Cardiac septum (tissue), 1 donor: ENCODE measurements at regions not wholly inside any gene's neighbourhood (a gene's known extent, or its start where the extent isn't known, plus 50 kb on each side); places are given as distances from the start of the nearest gene placed in this dataset.

Source experiments
- DNase-seq: peaks from one replicate; pipeline ENCODE4 v3.0.0-alpha.2; 2020; ENCODE audit warnings: low spot score
- intact Hi-C: fragments of 100-400 bp; cut with DNase I; formaldehyde crosslinking; loops from one replicate; pipeline ENCODE4 v1.14.0; 2022
- donor health status: DM: no; HTN: no; CAD: no.

GRCh38 chr22:47390026-47390970, 627.8 kb downstream of the TBC1D22A start:
- DNase-seq = no peak
- intact Hi-C loops = no loop called here

- DNase-seq = no peak
- intact Hi-C loops = no loop called here
These were observed 626.8 kb downstream of the TBC1D22A start for GRCh38 chr22:47389201-47389600.

GRCh38 chr22:47388778-47389177, 626.3 kb downstream of the TBC1D22A start:
- no peak for DNase-seq
- intact Hi-C loops = no loop called here

- DNase-seq = no peak
- intact Hi-C loops = no loop called here
These were observed 625.9 kb downstream of the TBC1D22A start for GRCh38 chr22:47388331-47388730.

GRCh38 chr22:47386812-47387510, 624.5 kb downstream of the TBC1D22A start:
- DNase-seq = no peak
- intact Hi-C loops = no loop called here

GRCh38 chr22:47384977-47385376, 622.5 kb downstream of the TBC1D22A start:
- no peak for DNase-seq
- intact Hi-C loops = no loop called here

GRCh38 chr22:47382164-47382890, 619.9 kb downstream of the TBC1D22A start:
- intact Hi-C loops = no loop called here
- DNase-seq = peak; percentile 47

- DNase-seq = peak; percentile 22
- intact Hi-C loops = no loop called here
These were observed 618.8 kb downstream of the TBC1D22A start for GRCh38 chr22:47381240-47381639.

- intact Hi-C loops = no loop called here
- DNase-seq = peak; percentile 51
These were observed 618.2 kb downstream of the TBC1D22A start for GRCh38 chr22:47380692-47381091.

GRCh38 chr22:47379037-47379436, 616.6 kb downstream of the TBC1D22A start:
- DNase-seq = peak; percentile 2
- intact Hi-C loops = no loop called here

- intact Hi-C loops = no loop called here
- peak; percentile 47 for DNase-seq
These were observed 615.6 kb downstream of the TBC1D22A start for GRCh38 chr22:47377926-47378560.

GRCh38 chr22:47376901-47377505, 614.6 kb downstream of the TBC1D22A start:
- DNase-seq = peak; percentile 24
- intact Hi-C loops = no loop called here

- DNase-seq = peak; percentile 49
- intact Hi-C loops = no loop called here
These were observed 613.9 kb downstream of the TBC1D22A start for GRCh38 chr22:47376322-47376700.

GRCh38 chr22:47375621-47376321, 613.3 kb downstream of the TBC1D22A start:
- DNase-seq = peak; percentile 51
- intact Hi-C loops = no loop called here

GRCh38 chr22:47374901-47375575, 612.6 kb downstream of the TBC1D22A start:
- peak; percentile 57 for DNase-seq
- intact Hi-C loops = no loop called here

- DNase-seq = peak; percentile 5
- intact Hi-C loops = no loop called here
These were observed 611.9 kb downstream of the TBC1D22A start for GRCh38 chr22:47374273-47374771.

GRCh38 chr22:47373648-47374272, 611.3 kb downstream of the TBC1D22A start:
- intact Hi-C loops = no loop called here
- peak; percentile 31 for DNase-seq
